T1000 (cell line): ENCODE measurements at regions not wholly inside any gene's neighbourhood (a gene's known extent, or its start where the extent isn't known, plus 50 kb on each side); places are given as distances from the start of the nearest gene placed in this dataset.

Experiments
- DNase-seq: peaks from one replicate; lab custom pipeline; 2025; ENCODE audit warnings: mixed read lengths; lab: John Stamatoyannopoulos, UW

DNA sequence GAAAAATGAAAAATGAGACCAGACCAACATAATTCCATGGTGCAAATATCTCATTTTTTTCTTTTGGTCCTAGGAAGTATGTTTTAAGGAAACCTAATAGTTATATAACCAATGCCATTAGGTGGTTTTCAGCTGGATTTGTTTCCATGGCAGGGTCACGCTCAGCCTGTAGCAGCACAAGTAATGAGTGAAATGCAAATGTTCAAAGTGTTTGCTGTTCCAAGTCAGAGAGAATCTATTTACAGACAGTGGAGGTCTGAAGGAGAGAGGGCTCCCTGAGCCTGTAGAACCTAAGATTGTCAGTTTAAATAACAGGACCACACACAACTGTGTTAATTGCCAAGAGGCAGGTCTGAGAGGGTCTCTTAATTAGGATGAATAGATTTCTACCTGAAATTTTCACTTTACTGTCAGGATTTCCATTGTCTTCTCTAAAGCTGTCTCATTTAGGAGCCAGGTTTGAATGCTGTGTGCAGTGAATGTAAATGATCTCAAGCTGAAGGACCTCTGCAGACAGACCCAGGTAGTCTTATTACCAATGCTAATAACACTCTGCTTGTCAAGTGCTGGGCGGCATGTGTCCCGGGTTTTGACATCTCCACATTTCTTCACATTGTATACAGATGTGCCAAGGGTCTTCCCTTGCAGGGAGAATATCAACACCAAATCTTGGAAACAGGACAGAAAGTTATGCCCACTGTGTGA, 317.3 kb upstream of the NECTIN3 start:
- DNase-seq, result no peak

DNA sequence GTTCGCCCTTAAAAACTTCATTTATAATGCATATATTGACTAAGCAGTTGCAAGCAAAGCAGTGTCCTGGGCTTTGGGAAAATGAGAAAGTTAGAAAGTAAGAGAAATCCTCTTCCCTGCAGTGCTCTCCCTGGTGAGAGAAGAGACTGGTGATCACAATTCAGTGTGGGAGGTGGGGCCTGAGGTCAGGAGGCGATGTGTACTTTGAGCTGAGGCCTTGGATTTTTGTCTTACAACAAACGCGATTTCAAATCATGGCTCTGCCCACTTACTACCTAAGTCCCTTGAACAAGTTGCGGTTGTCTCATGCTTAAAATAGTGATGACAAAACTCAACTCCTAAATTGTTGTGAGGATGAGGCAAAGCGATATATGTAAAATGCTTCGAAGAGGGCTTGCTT, 316.3 kb upstream of the NECTIN3 start:
- no peak for DNase-seq

DNA sequence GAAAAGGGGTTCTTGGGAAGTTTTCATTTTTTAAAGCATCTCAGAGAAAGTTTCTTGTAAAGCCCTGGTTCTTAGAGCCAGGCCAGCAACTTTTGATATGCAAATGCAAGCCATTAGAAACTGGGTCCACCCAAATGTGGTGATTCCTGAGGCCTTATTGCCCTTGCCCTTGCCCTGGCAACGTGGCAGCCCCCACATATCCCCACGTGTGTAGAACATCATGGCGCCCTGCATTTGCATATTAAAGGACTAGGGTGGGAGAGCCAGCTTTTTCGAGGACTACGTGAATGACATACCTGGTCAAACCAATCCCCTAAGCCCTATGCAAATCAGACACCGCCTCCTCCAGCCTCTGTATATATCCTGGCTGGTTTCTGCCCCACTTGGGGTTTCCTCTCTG, 314.9 kb upstream of the NECTIN3 start:
- DNase-seq, result no peak

DNA sequence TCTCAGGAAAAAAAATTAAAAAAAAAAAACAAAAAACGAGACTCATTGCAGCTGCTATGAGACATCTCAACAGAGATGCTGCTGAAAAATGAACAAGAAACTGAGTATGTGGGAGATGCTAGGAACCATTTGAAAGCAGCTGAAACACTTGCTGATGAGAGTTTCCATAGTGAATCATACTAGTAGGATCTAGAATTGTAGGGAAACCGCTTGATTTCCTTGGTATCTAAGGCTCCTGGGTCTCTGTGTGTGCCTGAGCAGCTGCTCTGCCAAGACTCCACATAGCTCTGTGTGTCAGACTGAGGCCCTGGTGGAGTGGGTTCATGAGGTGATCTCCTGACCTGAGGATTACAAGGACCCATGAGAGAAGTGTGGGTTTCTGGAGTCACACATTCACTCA, 313.4 kb upstream of the NECTIN3 start:
- DNase-seq, result no peak

DNA sequence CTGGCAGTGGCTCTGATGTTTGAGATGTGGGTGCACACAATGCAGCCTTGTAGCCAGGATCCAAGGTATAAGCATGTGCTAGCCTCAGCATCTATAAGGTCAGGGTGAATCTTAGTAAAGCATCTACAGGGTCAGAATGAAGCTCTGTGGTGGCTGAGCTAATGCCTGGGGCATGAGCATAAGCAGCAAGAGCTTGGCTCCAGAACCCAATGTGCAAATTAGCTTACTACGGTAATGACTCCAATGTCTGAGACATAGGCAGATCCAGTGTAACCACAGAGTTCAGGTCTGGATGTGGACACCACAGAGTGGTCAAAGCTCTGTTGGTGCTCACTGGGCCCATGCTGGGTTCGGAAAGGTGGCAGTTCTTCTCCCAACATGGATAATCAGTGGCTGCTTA, 304.5 kb upstream of the NECTIN3 start:
- no peak for DNase-seq

DNA sequence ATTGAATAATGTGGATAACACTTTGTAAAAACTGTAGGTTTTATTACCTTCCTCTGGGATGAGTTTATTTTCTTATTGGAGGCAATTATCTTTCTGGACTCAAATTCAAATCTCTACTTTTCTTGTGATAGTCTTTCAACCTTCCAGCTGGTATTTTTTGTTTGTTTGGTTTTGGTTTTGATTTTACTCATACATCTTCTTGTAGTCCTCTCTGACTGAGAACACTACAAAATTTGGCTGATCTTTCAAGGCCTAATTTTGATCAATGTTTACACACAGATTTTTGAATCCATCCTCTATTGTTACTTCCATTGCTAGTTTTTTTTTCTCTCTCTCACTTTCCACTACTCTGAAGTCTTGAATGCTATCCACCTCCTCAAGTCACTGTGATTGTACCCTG, 303.8 kb upstream of the NECTIN3 start:
- no peak for DNase-seq

DNA sequence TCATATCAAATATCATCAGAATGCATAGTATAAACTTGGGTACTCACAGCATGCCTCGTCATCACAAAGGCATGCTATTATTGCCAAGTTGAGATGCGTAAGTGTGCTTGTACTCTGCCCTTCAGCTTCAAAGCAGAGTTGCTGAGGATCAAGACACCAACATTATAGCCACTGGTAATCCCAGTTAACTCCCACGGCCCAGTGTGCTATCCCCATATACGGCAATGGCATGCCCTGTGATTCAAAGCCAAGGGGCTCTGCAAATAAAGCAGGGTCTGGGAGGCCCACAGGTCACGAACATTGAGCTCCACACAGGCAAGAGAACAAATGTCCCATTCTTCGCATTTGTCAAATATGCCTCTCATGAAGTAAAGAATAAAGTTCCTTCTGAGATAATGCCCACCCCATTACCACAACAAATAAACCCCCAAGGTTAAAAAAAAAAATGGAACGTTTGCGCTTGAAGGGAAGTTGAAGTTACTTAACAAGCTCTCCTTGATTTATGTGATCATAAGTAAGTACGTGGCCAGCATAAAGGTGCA, 298.1 kb upstream of the NECTIN3 start:
- peak; percentile 6 for DNase-seq

DNA sequence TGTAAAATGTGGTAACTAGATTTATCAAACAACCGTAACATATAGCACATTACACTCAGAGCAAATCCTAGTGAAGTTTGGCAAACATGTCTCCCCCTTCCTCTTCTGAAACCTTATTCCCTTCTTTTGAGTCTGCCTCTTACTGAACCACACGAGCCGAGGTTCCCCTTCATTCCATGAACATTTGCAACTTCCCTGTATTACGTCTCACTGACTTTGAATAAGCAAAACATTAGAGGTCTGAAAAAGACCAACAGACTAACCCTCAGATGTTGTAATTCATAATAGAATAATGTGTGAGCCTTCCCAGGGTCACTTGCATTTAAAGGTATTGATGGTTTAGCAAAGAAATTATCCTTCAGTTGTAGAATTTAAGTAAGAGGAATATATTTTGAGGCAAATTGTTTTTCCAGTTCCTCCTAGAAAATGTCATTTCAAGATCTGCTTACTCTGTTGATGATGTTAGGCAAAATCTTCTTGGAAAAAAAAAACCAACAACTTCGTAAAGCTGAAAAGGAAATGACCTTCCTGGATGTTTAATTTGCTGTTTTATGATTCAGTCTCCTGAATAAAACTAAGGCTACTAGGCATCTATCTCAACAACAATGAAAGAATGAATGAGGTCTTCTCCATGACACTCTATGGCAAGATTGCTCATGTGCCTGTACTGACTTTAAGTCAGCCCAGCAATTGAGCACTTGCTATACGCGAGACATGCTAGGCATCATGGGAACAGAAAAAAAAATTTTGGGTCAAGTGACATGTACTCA, 296.9 kb upstream of the NECTIN3 start:
- no peak for DNase-seq

DNA sequence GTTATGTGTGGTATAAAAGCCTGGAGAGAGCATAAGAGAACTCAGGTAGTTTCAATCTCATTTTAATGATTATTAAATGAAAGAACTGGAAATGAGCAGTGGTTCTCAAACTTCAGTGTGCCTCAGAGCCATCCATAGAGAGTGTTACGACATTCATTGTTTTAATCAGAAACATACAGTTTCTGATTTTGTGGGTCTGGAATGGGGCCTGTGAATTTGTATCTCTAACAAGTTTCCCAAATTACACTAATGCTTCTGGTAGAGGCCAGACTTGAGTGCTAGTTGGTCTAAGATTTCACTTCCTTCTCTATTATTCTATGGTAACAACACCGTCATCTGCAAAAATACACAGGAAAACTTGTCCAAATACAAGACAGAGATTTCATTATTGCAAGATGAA, 292.0 kb upstream of the NECTIN3 start:
- no peak for DNase-seq

DNA sequence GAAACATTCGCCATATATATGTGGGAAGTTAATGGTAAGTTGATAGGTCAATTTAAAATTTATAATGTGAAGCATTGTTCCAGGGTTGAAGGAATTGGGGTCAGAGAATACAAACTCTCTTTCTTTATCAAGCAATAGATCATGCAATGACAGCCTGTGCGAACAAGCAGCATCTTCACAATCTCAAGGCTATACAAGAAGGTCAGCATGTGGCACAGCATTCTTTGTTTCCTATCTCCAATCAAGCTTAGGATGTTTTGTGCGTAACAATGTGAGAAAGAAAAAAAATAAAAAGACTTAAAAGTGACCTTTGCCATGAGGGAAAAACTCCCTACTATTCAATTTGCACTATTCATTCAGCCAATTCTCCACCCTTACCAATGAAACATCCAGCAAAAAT, 288.1 kb upstream of the NECTIN3 start:
- DNase-seq, result no peak

DNA sequence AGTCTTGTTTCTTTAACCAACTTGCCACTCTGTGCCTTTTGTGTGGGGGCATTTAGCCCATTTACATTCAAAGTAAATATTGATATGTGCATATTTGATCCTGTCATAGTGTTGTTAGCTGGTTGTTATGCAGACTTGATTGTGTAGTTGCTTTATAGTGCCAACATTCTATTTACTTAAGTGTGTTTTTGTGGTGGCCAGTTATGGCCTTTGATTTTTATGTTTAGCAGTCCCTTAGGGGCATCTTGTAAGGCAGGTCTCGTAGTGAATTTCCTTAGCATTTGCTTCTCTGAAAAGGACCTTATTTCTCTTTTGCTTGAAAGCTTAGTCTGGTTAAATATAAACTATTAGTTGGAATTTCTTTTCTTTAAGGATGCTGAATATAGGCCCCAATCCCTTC, 282.8 kb upstream of the NECTIN3 start:
- DNase-seq, result no peak

DNA sequence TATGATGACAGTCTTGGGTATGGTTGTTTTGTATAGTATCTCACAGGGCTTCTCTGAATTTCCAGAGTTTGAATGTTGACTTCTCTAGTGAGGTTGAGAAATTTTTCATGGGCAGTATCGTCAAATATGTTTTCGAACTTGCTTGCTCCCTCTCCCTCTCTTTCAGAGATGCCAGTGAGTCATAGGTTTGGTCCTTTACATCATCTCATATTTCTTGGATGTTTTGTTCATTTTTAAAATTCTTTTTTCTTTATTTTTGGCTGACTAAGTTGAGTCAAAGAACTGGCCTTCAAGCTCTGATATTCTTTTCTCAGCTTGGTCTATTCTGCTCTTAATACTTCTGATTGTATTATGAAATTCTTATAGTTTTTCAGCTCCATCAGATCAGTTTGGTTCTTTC, 282.3 kb upstream of the NECTIN3 start:
- no peak for DNase-seq

DNA sequence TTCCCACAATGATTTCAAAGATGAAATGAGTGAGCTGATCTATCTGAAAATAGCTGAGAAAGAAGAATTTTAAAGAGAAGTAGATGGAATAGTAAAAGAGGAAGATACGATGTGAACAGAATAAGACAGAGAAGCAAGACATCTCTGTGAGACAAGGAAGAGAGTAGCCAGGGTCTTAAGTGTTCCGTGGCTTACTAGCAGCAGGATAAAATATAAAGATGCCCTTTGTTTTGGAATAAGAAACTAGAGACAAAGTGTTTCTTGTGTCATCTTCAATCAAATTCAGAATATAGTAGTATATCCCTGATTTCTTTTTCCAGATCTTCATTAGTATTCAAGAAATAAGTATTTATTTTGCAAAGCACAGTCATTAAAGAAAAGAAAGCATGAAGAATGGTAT, 281.0 kb upstream of the NECTIN3 start:
- no peak for DNase-seq

DNA sequence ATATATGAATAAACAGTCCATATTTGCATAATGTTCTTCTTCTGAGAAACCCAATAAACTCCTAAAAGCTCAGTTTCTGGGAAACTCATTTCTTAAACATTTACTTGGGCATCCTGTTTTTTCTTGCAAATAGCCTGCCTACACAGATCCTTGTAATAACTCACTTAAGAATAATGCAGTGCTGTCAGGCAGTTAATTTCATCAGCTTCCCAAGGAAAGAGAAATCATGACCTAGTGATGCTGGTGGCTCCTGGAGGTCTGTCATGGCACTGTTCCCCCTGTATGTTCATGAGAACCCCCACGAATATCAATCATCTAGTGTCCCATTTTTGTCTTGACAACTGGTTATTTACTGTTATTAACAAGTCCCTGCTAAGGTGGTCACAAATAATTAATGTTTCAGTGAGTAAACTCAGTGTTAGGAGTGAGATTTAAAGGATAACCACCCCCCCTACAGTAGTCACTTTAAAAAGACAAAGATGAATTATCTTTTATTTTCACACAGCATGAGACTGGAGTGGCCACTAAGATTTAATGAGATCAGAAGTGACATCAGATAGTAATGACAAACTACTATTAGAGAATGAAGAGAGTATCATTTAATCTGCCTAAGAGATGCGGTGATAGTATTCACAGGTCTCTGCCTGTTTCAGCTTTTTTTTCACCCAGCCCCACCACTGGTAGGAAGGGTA, 279.5 kb upstream of the NECTIN3 start:
- no peak for DNase-seq

DNA sequence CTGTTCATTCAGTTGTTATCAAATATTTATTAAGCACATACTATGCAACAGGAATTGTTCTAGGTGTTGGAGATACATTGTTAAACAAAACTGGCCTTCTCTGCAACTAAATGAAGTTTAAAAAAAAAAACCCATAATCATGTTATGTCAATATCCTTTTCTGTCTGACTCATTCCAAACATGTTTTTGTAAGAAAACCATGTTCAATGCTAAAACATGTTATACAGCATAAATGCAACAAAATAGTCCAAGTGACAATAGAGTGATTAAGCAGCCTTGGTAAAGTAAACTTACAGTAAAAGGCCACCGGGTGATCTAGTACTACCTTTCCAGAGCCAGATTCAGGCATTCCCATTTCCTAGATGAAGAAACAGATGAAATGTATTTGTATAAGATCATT, 278.0 kb upstream of the NECTIN3 start:
- no peak for DNase-seq

DNA sequence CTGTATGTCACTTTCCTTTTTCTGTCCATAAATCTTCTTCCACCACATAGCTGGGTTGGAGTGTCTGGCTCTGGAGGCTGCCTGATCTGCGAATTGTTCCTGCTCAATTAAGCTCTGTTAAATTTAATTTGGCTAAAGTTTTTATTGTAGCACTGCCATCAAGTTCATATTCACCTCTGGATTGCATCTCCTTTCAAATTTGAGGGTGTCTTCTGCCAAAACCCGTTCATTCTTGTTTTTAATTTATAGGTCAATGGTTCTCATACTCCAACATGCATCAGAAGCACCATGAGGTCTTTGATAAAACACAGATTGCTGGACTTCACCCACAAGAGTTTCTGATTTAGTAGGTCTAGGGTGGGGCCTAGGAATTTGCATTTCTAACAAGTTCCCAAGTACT, 276.5 kb upstream of the NECTIN3 start:
- no peak for DNase-seq

DNA sequence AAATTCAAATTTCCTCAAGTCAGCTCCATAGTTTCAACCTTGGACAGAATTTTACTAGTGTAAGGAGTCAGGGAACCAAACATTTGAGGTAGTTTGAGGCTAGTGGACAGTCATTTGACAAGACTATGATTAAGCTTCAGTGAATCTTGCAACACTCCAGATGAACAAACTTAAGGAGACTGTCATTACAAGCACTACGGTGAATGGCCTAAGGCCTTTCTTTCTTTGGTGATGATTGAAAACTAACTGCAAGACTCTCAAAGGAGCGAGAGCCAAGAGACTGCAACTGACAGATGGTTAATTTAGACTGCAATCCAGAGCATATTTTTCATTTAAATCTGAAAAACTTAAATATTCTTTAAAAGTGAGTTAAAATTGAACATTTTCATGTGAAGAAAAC, 272.3 kb upstream of the NECTIN3 start:
- DNase-seq, result no peak

DNA sequence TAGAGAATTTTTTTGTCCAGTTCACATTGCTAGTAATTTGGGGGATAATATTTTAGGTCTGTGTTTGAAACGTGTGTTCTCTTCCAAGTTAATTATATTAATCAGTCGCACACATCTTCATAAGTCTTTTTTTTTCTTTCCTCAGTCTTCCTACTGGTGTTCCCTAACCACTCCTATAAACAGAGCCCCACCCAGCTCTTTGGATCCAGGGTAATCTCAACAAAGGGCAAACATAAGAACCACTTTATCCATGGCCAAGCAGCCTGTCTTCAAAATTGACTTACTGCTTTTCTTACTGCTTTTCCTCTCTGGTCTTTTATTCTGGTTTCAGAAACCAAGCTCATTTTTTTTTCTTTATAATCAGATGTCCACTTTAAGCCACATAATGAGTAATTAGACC, 266.8 kb upstream of the NECTIN3 start:
- no peak for DNase-seq

DNA sequence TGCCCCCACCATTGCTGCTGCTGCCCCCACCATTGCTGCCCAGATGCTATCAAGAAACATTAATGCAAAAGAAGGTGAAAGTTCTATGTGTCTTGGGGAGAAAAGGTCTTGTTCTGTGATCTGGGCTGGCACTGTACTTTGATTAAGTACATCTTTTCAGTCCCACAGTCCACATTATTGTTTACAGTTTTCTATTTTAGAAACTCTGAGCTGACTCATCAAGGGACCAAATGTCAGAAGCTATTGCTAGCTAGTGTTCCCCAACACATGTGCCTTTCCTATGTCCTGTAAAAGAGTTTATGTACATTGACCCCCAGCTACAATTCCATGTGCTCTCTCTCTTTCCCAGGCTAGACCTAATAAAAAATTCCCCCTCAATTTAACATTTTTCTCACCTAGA, 264.7 kb upstream of the NECTIN3 start:
- no peak for DNase-seq

DNA sequence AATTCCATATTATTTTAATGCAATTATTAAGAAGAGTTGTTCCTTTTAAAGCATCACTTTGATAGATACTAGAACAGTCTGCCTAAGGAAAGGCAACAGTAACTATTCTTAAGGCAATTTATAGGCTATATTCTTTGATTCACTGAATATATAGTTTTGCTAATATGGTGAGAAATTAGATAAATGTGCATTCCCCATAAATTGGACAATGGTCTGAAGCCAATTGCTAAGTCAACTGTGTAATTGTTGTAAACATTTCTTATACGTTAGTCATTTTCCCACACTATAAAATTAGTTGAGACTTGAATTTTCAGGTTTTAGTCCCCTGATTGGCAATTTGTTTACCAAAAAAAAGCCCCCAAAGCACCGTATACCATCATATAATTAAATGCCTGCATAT, 263.0 kb upstream of the NECTIN3 start:
- no peak for DNase-seq

DNA sequence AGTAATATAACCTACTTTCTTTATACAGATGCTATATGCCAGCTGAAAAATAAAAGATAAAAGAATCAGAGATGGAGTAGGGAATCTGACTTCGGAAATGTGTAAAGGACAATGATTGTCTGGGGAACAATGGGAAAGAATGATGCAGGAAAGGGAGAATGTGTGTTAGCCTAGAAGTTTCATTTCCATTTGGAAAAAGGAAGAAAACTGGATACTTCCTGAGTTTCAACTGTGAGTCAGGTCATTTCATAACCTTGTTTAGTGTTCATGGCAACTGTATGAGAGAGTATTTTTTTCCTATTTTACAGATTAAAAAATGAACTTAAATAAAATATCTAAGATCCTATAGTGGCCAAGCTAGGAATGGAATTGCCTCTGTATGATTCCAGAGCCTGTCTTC, 261.3 kb upstream of the NECTIN3 start:
- no peak for DNase-seq

DNA sequence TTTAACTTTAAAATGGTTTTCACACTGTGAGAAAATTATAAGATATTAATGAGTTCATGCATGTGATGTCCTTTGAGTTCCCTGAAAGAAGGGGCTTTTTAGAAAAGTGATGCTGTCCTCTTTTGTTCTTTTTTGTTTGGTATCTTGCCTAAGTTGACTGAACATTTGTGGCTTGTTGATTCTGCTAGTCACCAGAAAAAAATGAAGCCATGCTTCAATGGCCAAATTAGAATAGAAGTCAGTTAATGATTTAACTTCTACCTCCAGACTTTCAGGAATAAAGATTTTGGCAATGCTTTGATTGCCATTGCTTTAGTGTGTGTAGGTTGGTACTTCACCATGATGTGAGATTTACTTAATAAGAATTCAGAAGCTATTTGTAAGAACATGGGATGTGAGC, 260.6 kb upstream of the NECTIN3 start:
- no peak for DNase-seq

DNA sequence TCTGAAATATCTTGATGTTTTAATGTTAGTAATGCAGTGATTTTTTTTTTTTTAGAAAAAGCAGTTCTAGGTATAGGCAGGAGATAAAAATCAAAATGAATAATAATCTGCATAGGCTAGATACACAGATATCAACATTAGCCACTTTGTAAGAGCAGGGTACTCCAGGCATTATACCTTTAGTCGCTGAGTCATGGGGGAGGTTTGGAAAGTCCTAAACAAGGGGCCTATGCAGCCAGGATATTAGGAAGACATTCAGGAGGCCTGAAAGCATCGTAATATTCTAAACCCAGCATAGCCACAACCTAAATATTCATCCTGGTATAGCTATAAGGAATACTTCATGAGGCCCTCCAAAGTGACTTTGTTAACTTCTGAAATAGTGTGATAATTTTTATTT, 258.1 kb upstream of the NECTIN3 start:
- DNase-seq, result no peak
